ENCODE measurements at regions not wholly inside any gene's neighbourhood (a gene's known extent, or its start where the extent isn't known, plus 50 kb on each side); places are given as distances from the start of the nearest gene placed in this dataset.

GRCh38 chr5:103424026-103424425 lies 138.6 kb downstream of the NUDT12 start:
- TF ChIP-seq GATA1 (IDR thresholded peaks at IDR 0.05; ENCODE audit: low read depth, low read length) = no peak
- no peak for TF ChIP-seq POLR2A (IDR thresholded peaks at IDR 0.05; ENCODE audit: low read length)
